Stimulated activated CD8-positive, alpha-beta memory T cell treated with anti-CD3 and anti-CD28 coated beads, Interleukin-12 subunit alpha, Interleukin-12 subunit beta, amount 100 ng/mL, for 4 hours (primary cell): ENCODE measurements at regions not wholly inside any gene's neighbourhood (a gene's known extent, or its start where the extent isn't known, plus 50 kb on each side); places are given as distances from the start of the nearest gene placed in this dataset.
"Not testable (repeated sequence)": the region's sequence is repeated elsewhere in the genome, so short reads cannot be mapped to it uniquely, and the experiment has no call there.

Source experiments
- DNase-seq: peaks from one replicate; pipeline ENCODE4 v3.0.0-alpha.2; 2020; ENCODE audit warnings: low read depth

DNA sequence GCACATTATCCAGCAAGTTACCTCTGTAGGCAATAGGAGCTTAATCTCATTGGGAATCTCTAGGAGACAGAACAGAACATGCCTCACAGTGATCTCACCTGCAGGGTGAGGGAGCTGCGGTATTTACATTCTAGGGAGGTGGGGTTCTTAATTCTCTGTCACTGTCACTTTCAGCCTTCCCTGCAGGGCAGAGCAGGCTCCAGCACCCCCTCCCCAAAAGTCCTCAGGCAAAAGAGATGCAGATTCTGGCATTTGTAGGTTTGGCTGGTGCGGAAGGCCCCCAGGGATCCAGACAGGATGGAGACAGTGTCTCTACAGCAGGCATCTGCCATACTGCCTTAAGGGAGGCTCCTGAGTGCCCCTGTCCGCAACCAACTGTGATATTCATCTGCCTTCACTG is 166.4 kb upstream of the ATP6AP2 start:
- no peak for DNase-seq

DNA sequence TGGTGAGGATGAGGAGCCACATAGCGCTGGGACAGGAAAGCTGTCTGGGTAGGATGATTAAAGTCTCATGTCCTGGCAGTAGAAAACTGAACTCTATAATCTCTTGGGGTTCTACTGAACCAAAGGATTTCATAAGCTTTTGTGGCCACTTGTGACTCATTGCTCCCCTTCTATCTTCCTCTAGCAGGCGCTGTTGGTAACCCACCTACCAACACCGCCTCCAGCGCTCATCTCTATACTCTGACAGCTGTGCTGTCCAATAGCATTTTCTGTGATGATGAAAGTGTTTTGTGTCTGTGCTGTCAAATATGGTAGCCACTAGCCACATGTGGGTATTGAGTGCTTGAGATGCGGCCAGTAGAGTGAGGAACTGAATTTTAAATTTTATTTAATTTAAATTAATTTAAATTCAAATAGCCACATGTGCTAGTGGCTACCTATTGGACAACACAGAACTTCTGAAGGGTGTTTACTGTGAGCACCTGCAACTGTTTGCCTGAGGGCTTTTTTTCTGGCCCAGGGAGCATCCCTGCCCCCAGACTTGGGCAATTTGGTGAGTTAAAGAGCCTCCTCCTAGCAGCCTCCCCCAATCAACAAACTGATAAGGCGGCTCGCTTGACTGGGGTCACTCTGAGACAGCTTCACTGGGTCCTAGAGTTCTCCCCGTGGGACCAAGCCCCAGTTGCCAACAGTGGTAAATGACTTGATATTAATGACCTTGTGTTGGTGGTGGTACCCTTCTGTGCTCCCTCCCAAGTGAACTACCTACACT is 169.2 kb upstream of the ATP6AP2 start:
- DNase-seq: no peak

DNA sequence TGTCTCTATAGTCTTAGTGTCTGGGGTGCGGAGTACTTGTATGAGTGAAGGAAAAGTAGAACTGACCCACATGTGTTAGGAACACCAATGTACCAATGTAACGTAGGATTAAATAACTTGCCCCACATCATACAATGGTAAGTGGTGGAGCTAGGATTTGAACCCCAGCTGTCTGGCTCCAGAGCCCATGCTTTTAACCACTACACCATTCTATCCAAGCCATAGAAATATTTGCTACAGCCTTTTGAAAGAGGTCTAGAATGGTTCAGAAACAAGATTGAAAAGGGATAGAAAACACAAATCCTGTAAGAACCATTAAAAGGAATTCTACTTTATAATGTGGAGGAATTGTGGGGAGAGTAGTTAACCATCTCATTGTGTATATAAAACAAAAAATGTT is 169.9 kb upstream of the ATP6AP2 start:
- DNase-seq: no peak

DNA sequence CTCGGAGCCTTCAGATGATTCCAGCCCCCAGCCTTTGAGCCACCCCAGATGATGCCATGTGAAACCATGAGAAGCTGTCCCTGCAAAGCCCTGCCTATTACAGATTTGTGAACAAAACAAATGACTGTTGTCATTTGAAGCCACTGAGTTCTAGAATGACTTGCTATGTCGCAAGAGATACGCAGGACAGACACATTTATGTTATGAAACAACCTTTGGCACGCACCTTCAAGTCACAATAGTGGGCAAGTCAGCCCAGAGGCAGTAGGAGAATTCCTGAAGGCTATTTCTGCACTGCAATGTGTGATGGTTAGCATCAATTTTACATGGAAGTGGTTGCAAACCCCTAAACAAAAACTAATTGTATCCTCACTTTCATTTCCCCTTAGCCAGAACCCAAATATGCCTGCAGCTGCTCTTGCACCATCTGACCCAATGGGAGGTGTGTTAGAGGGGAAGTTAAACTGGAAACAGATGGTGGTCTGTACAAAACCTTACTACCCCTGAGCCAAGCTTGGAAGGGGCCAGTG is 174.4 kb upstream of the ATP6AP2 start:
- no peak for DNase-seq

DNA sequence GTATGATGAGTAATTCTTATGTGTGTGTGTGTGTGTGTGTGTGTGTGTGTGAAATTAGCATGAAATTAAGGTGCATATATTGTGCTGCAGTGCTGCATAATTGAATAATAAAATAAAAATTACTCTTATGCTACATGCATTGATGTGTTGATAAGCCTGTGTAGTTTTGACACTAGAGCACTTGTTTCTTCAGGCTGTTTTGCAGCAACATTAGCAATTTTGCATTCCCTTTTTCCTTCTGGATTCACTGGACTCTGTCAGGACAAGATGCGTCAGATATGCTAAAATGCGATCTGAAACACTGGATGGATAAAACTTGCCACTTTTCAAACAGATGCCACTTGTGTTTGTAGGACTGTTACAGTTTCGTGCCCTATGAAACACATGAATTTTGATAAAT is 175.4 kb upstream of the ATP6AP2 start:
- DNase-seq: no peak

DNA sequence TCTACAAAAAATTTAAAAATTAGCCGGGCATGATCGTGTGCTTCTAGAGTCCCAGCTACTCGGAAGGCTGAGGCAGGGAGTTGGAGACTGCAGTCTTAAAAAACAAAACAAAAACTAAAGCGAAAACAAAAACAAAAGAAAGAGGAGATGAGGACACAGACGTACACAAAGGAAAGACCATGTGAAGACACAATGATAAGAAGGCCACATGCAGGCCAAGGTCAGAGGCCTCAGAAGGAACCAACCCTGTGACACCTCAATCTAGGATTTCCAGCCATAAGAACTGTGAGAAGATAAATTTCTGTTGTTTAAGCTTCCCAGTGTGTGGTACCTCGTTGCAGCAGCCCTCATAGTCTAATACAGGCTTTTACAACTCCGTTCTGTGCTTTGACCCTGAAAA is 177.0 kb upstream of the ATP6AP2 start:
- no peak for DNase-seq

DNA sequence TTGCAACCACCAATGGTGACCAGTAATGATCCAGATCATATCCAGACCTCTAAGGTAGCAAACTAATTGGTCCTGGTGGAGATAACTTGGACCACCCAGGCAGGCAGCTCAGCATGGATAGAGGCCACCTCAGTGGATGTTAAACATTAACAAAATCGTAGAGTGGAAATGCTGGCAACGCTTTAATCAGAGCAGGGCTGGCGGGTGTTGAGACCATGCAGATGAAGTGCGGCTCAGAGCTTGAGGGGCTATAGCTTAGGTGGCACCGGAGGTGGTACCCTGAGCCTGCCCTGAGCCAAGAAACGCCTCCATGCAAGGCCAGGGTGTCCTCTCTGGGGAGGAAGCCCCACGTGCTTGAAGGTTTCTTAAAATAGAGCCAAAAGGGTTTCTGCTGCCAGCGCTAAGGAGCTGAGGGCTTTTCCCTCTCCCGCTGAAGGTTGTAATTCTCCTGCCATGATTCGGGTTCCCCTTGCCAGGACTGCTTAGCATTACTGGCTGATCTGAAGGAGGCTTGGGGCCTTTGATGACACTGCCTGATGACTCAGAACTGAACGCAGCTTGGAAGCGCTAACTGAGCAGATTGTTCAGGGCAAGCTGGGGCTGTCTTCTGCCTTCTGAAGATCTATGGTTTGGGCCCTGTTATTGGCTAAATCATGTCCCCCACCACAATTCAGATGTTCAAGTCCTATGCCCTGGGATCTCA is 177.8 kb upstream of the ATP6AP2 start:
- DNase-seq: no peak

DNA sequence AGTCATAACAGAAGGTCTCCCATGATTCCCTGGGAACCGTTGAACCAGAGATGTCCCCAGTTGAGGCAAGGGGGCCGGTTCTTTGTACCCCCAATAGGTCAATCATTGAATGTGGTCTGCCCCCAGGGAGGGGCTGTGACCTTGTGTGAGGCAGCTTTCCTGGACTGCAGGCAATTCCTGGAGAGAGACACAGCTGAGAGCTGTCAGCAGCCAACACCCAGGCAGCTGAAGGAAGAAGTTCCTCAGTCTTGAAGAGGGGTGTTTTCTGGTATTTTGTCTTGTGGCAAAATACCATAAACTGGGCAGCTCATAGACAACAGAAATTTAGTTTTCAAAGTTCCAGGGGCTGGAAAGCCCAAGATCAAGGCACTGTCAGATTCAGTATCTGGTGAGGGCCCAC is 185.7 kb upstream of the ATP6AP2 start:
- no peak for DNase-seq

DNA sequence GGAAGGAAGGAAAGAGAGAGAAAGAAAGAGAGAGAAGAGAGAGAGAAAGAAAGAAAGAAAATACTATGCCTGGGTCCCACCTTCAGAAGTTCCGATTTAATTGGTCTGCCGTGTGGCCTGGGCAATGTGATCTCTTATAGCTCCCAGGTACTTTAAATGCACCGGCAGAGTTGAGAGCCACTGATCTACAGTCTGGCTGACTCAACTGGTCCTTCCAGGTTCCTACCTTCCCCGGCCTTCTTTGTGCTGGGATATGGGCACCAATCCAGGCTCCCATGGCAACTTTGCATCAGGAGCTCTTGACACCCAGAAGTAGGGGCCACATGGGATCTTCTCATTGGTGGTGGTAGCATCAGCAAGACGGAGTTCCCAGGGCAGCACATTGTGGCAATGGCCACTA is 186.5 kb upstream of the ATP6AP2 start:
- DNase-seq: no peak

DNA sequence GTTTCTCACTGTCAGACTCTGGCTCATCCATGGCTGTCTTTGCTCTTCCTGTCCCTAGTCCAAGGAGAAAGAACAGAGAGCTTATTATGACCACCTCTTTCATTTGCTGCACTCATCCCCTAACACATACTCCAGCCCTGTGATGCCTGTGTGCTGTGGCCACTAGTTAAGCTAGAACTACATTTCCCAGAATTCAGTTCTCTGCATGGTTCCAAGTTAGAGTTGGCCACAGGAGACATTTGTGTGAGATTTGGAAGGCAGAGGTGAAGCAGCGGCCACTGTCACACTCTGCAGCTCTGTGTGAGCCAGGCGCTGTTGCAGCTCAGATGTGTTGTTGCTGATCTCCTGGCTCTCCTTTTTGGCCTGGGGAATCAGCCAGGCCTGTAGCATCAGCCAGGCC is 188.2 kb upstream of the ATP6AP2 start:
- no peak for DNase-seq

DNA sequence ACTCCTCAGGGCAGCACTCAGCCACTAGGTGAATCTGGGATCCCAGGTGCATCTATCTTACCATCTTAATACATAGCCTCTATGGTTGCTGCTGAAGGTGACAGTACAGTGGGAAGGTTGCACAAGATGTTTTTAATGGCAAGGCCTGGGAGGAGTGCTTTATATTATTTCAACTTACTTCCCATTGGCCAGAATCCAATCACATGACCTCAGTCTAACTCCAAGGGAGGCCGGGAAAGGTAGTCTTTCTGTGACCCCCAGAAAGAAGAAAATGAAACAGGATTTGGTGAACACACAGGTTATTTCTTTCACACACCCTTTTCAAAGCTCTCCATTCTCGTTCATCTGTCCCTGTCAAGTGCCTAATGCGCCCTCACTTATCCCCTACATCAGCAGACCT is 189.1 kb upstream of the ATP6AP2 start:
- DNase-seq: no peak

DNA sequence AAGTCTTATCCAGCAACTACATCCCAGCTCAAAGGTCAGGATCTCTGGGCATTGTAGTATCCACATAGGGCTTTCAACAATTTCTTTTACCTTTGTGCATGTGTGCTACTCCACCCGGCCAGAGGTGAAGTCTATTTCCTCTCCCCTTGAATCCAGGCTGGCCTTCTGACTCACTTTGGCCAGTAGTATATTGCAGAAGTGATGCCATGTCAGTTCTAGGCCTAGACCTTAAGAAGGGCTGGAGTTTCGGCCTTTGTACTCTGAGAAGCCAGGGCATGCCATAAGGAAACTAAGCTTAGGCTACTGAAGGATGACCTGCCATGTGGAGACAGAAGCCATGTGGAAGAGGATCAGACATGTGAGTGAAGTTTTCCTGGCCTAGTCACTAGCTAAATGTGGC is 191.2 kb upstream of the ATP6AP2 start:
- DNase-seq: no peak

DNA sequence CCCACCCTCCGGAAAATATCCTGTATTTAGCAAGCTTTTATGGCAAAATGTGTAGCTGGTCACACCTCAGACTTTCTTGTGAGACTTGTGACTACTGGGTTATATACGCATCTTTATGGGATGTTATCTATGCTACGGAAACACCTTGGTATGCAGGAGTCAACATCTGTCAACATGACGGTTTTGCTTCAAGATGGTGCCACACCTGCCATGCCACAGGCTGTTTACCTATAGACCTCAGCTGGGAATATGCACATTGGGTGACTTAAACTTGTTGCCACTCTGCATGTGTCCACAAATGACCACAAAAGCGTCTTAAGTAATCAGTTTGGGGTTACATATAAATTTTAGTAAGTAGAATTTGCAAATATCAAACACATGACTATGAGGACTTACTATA is 192.3 kb upstream of the ATP6AP2 start:
- DNase-seq: no peak

DNA sequence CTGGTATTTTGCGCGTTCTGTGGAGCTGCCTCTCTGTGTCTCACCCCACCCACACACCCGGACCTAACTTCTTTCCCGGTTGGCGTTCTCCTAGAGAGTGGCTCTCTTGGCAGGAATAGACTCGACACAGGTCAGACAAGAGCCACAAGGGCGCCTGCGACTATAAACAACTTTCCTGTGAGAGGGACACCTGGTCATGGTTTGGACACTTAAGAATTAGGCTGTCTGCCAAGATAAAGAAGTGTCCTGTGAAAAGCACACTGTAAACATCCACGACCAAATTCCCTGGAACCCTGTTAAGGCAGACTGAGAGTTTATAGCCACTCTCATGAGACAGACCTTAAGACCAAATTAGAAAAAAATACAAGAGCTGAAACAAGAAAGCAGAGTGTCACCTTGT is 192.9 kb upstream of the ATP6AP2 start:
- DNase-seq: not testable (repeated sequence)

DNA sequence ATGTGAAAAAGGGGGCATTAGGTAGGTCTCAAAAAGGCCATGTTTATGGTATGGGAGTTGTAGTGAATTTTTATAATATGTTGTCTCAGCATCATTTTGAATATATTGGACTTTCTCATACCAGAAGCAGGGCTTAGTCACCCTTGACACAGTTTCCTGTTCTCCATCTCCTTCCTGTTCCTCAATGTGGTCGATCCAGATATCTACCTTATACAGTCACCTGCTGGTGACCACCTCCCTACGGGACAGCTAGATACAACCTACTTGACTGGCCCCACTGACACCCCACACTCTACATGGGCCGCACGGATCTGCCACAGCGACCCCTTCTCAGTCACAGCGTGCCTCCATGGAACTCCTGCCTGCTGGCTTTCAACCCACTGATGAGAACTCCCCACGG is 193.5 kb upstream of the ATP6AP2 start:
- DNase-seq: not testable (repeated sequence)

DNA sequence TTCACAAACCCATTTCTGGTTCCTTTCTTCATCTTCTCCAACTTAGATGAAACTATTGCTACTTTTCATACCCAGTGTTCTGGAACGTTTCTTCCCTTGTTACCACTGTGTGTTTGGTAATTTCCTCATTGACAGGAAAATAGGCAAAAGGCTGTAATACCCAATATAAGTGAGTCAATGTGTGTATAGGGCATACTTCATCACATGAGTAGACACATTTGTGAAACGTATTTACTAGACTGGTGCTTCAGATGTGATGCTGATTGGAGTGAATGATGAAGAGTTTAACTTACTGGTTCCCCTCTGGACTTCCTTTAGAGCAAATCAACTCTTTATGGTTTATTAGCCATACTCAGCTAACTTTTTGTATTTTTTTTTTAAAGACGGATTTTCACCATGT is 195.1 kb upstream of the ATP6AP2 start:
- DNase-seq: no peak

DNA sequence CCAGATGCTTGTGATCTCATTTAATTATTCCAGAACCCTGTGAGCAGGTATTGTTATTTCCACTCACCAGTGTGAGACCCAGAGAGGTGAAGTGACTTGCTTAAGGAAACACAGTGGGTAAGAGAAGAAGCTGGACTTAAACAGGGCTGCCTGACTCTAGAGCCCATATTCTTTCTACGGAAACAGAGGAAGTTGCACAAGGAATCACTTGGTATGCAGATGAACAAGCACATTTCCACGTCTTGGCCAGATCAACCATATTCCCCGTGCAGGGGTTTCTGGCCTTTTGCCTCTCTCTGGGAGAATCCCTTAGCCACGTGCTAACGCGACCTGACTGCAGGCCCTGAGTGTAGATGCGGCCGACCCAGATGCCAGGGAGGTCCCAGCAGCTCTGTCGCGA is 195.5 kb upstream of the ATP6AP2 start:
- DNase-seq: no peak

DNA sequence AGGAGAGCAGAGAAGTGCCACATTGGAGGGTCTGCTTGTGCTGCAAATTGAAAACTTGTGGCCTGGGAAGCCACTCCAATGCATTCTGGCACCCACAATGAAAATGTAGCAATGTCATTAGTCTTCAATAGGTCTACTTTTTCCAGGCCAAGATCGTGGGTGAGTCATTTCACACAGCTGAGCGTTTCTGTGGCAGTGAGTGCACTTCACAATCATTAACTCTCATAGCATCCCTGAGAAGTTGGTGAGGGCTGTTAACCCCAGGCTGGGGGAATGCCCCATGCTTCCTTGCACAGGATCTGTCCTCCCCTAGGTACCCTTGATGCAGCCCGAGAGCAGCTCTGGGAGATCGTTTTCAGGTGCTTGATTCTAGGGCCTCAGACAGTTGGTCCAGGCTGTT is 196.8 kb upstream of the ATP6AP2 start:
- DNase-seq: no peak

DNA sequence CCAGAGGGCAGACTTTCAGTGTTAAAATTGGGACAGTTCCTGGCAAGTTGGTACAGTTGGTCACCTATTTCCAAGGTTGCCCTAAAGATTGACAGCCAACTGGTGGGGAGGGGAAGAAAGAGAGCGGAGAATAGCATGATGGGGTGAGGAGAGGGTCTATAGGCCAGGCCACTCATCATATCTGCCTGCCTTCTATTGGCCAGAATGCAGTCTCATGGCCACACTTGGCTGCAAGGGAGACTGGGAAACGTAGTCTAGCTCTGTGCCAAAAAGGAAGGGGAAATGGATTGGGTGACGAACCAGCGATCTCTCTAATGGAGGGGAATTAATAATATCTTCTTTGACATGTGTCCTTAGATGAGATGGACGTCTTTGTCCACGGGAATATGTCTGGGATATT is 197.4 kb upstream of the ATP6AP2 start:
- no peak for DNase-seq

DNA sequence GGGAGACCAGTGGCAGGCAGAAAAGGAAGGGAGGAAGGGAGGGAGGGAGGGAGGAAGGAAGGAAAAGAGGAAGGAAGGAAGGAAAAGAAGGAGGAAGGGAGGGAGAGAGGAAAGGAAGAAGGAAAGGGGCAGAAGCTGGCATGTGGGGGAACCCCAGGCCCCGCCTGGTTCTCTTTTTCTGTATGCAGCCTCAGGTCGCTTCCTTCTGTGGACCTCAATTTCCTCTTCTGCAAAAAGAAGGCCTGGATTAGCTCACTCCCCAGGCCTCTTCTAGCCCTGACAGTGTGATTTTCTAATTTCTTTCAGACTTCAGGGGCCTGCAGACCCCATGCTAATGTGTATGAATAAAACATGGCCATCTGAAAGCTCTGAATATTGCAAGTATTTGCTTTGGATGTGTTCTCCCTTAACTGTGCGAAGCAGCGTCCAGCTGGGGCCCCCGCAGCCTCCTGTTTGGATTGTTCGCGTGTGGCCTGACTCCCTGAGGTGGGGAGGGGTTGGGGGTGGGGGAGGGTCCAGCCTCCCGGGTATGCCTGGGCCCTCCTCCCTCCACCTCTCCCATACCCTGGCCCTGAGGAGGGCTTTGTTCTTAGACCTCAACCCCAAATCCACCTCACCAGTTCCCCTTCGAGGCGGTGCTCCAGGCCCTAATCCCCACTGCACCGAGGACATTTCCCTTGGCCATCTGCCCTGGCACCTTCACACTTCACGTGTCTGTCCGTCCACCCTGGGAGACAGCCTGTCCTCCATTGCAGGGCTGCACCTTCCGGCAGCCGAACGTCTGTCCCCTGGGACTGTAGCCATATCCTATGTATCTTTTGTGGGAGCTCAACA is 199.9 kb upstream of the ATP6AP2 start:
- no peak for DNase-seq

DNA sequence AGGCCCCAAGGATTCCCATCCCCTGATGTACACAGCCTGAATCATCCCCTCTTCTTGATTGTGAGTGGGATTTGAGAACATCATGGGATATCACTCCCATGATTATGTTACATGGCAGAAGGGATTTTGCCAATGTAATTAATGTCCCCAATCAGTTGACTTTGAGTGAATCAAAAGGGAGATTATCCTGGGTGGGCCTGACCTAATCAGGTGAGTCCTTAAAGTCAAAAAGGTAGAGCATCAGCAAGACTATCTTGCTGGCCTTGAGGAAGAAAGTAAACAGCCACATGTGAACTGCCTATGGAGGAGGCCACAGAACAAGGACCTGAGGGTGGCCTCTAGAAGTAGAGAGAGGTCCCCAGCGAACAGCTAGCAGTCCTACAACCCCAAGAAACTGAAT is 203.1 kb upstream of the ATP6AP2 start:
- no peak for DNase-seq

DNA sequence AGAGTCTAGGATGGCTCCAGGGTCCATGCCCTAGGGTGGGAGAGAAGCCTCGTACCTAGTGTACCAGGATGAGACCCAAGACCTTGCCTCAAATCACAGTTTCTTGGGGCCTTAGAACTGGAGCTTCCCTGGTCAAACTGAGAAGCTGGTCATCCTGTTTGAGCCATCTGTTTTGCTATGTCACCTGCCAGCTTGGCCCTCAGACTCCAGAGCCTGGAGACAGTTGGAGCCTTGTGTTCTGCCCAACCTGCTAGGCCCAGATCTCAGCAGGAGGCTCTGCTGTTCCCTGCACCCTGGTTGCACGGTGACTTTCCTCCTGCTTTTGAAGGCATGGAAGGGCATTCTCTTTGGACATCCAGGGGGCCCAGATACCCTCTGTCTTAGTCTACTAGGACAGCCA is 206.3 kb upstream of the ATP6AP2 start:
- DNase-seq: no peak

DNA sequence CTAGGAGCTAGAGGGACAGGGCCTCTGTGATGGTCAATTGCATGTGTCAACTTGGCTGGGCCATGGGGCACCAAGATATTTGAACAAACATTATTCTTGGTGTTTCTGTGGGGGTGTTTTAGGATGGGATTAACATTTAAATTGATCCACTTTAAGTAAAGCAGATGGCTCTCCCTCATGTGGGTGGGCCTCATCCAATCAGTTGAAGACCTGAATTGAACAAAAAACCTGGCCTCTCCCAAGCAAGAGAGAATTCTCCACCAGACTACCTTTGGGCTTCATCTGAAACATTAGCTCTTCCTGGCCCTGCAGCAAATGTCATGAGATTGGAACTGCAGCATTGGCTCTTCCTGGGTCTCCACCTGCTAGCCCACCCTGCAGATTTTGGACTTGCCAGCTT is 207.1 kb upstream of the ATP6AP2 start:
- no peak for DNase-seq
